ENCODE measurements at regions not wholly inside any gene's neighbourhood (a gene's known extent, or its start where the extent isn't known, plus 50 kb on each side); places are given as distances from the start of the nearest gene placed in this dataset.

- no peak for DNase-seq
These were observed 131.1 kb downstream of the CRYBB2 start for GRCh38 chr22:25350551-25350971.

GRCh38 chr22:25351631-25352293 is 132.3 kb downstream of the CRYBB2 start:
- no peak for DNase-seq

- no peak for DNase-seq
These were observed 132.8 kb downstream of the CRYBB2 start for GRCh38 chr22:25352294-25352680.

- no peak for DNase-seq
These were observed 134.3 kb downstream of the CRYBB2 start for GRCh38 chr22:25353516-25354445.

- DNase-seq: no peak
These were observed 135.0 kb downstream of the CRYBB2 start for GRCh38 chr22:25354456-25354855.

GRCh38 chr22:25357132-25357455 is 137.7 kb downstream of the CRYBB2 start:
- DNase-seq: no peak

- no peak for DNase-seq
These were observed 138.4 kb downstream of the CRYBB2 start for GRCh38 chr22:25357606-25358420.

- no peak for DNase-seq
These were observed 139.2 kb downstream of the CRYBB2 start for GRCh38 chr22:25358421-25359170.

- no peak for DNase-seq
These were observed 140.3 kb downstream of the CRYBB2 start for GRCh38 chr22:25359601-25360261.

GRCh38 chr22:25360411-25360810 is 141.0 kb downstream of the CRYBB2 start:
- no peak for DNase-seq

GRCh38 chr22:25360891-25361645 is 141.6 kb downstream of the CRYBB2 start:
- no peak for DNase-seq

GRCh38 chr22:25361899-25362214 is 142.4 kb downstream of the CRYBB2 start:
- no peak for DNase-seq

GRCh38 chr22:25362215-25362882 is 142.9 kb downstream of the CRYBB2 start:
- DNase-seq: peak; percentile 58

- no peak for DNase-seq
These were observed 143.4 kb downstream of the CRYBB2 start for GRCh38 chr22:25362883-25363240.

GRCh38 chr22:25363474-25363873 is 144.0 kb downstream of the CRYBB2 start:
- DNase-seq: no peak

GRCh38 chr22:25364281-25364680 is 144.8 kb downstream of the CRYBB2 start:
- no peak for DNase-seq

- DNase-seq: no peak
These were observed 145.3 kb downstream of the CRYBB2 start for GRCh38 chr22:25364736-25365241.

GRCh38 chr22:25365491-25366261 is 146.2 kb downstream of the CRYBB2 start:
- DNase-seq: no peak

GRCh38 chr22:25366408-25366807 is 147.0 kb downstream of the CRYBB2 start:
- no peak for DNase-seq
